H1 (cell line): ENCODE measurements at regions not wholly inside any gene's neighbourhood (a gene's known extent, or its start where the extent isn't known, plus 50 kb on each side); places are given as distances from the start of the nearest gene placed in this dataset.

ENCODE experiments used
- CTCF ChIA-PET: fragments of 300-600 bp; sonication (Branson Sonifier 250); formaldehyde crosslinking; loops from one replicate; lab custom pipeline; 2021; ENCODE audit not compliant: partially characterized antibody; lab: Charles Lee
- POLR2A ChIA-PET: fragments of 300-600 bp; sonication (Branson Sonifier 250); formaldehyde crosslinking; loops from one replicate; lab custom pipeline; 2021; ENCODE audit warnings: inconsistent platforms; ENCODE audit not compliant: partially characterized antibody; lab: Charles Lee
- DNase-seq, 2 experiments: peaks; one replicate each; pipeline versions ENCODE4 v3.0.0 to v3.0.0-alpha.2; 2010 to 2022; ENCODE audit warnings: low spot score in 2 of 2, low read depth in 1 of 2, mixed read lengths in 1 of 2
- FAIRE-seq: peaks from 2 replicates; lab custom pipeline; 2011; peaks lifted over from hg19 to GRCh38; lab: Jason Lieb, UNC
- H2AFZ ChIP-seq: 2 replicates; pipeline ENCODE4 v1.8.1; 2012; ENCODE audit warnings: low read length, inconsistent platforms
- H2AK5ac ChIP-seq: 2 replicates; pipeline ENCODE4 v1.6.1; 2013; ENCODE audit warnings: low read depth, low read length
- H2BK120ac ChIP-seq: replicated peaks from 2 replicates; pipeline ENCODE3; 2013; ENCODE audit warnings: low read depth, low read length, inconsistent platforms
- H2BK12ac ChIP-seq: 2 replicates; pipeline ENCODE4 v1.6.1; 2013; ENCODE audit warnings: low read depth, low read length
- H2BK15ac ChIP-seq: 2 replicates; pipeline ENCODE4 v1.6.1; 2013; ENCODE audit warnings: low read length
- H2BK20ac ChIP-seq: 2 replicates; pipeline ENCODE4 v1.6.1; 2013; ENCODE audit warnings: low read length
- H2BK5ac ChIP-seq: 2 replicates; pipeline ENCODE4 v1.6.1; 2013; ENCODE audit warnings: low read depth, low read length
- H3K14ac ChIP-seq: 2 replicates; pipeline ENCODE4 v1.6.1; 2013; ENCODE audit warnings: inconsistent platforms; ENCODE audit not compliant: insufficient read length
- H3K18ac ChIP-seq: 2 replicates; pipeline ENCODE4 v1.6.1; 2013; ENCODE audit warnings: low read length; ENCODE audit errors: extremely low read depth
- H3K23ac ChIP-seq: 2 replicates; pipeline ENCODE4 v1.6.1; 2013; ENCODE audit warnings: inconsistent platforms; ENCODE audit not compliant: insufficient read length
- H3K23me2 ChIP-seq: 2 replicates; pipeline ENCODE4 v1.6.1; 2013; ENCODE audit warnings: low read depth, low read length
- H3K27ac ChIP-seq: 2 replicates; pipeline ENCODE4 v1.6.1; 2011; ENCODE audit warnings: low read depth, low read length, inconsistent platforms
- H3K27me3 ChIP-seq, 4 experiments: replicated peaks in 1 of 4; 1 replicate in 1 of 4; 2 replicates in 3 of 4; pipeline versions ENCODE4 v1.6.1 to v1.8.1; 2011 to 2013; ENCODE audit warnings: low read length in 3 of 4, mild to moderate bottlenecking in 3 of 4, inconsistent platforms in 2 of 4, mixed read lengths in 2 of 4, moderate library complexity in 1 of 4; ENCODE audit not compliant: control insufficient read depth in 3 of 4, insufficient read depth in 3 of 4; ENCODE audit errors: extremely low read depth in 1 of 4
- H3K36me3 ChIP-seq, 4 experiments: 2 replicates each; pipeline versions ENCODE4 v1.6.1 to v1.8.1; 2011 to 2013; ENCODE audit warnings: mild to moderate bottlenecking in 4 of 4, low read length in 3 of 4, moderate library complexity in 2 of 4, control low read depth in 1 of 4, inconsistent platforms in 1 of 4; ENCODE audit not compliant: insufficient read depth in 4 of 4, control insufficient read depth in 2 of 4
- H3K4ac ChIP-seq: replicated peaks from 2 replicates; pipeline ENCODE3; 2013; ENCODE audit warnings: low read length, low read depth, mixed read lengths, inconsistent platforms; ENCODE audit not compliant: insufficient read length
- H3K4me1 ChIP-seq, 4 experiments: replicated peaks in 1 of 4; 1 replicate in 1 of 4; 2 replicates in 3 of 4; pipeline versions ENCODE4 v1.6.1 to v1.8.1; 2011 to 2013; ENCODE audit warnings: low read length in 3 of 4, inconsistent platforms in 2 of 4, mixed read lengths in 1 of 4; ENCODE audit not compliant: insufficient read depth in 4 of 4, control insufficient read depth in 3 of 4
- H3K4me2 ChIP-seq, 2 experiments: 2 replicates each; pipeline versions ENCODE4 v1.6.1 to v1.8.1; 2011 to 2013; ENCODE audit warnings: low read depth in 2 of 2, low read length in 2 of 2, control low read depth in 1 of 2, inconsistent platforms in 1 of 2, mild to moderate bottlenecking in 1 of 2; ENCODE audit not compliant: insufficient read depth in 1 of 2
- H3K4me3 ChIP-seq, 4 experiments: fragments of 200-600, 300-600 bp in 1 of 4; sonication (generic), shearing (Covaris generic), sonication (Bioruptor Twin) in 1 of 4; 2 replicates each; pipeline versions ENCODE4 v1.5.1 to v1.8.1; 2011 to 2016; ENCODE audit warnings: low read length in 4 of 4, low read depth in 3 of 4, control low read depth in 2 of 4, inconsistent platforms in 2 of 4, mild to moderate bottlenecking in 2 of 4, mixed read lengths in 1 of 4, moderate library complexity in 1 of 4; ENCODE audit not compliant: insufficient read depth in 2 of 4; ENCODE audit errors: extremely low read depth in 1 of 4
- H3K56ac ChIP-seq: replicated peaks from 2 replicates; pipeline ENCODE3; 2013; ENCODE audit warnings: low read depth, mild to moderate bottlenecking, mixed read lengths, low read length, inconsistent platforms; ENCODE audit not compliant: insufficient read length
- H3K79me1 ChIP-seq: 2 replicates; pipeline ENCODE4 v1.6.1; 2013; ENCODE audit warnings: low read depth, low read length, control low read depth
- H3K79me2 ChIP-seq, 2 experiments: 2 replicates each; pipeline versions ENCODE4 v1.6.1 to v1.8.1; 2012 to 2013; ENCODE audit warnings: low read length in 2 of 2, mild to moderate bottlenecking in 2 of 2, inconsistent platforms in 1 of 2; ENCODE audit not compliant: insufficient read depth in 2 of 2, control insufficient read depth in 1 of 2
- H3K9ac ChIP-seq, 4 experiments: replicated peaks in 1 of 4; 1 replicate in 1 of 4; 2 replicates in 3 of 4; pipeline versions ENCODE4 v1.6.1 to v1.8.1; 2011 to 2013; ENCODE audit warnings: low read depth in 3 of 4, low read length in 3 of 4, control low read depth in 2 of 4, mild to moderate bottlenecking in 2 of 4, moderate library complexity in 2 of 4, inconsistent platforms in 1 of 4; ENCODE audit errors: extremely low read depth in 1 of 4
- H3K9me3 ChIP-seq, 2 experiments: 2 replicates each; pipeline versions ENCODE4 v1.6.1 to v1.8.1; 2012 to 2013; ENCODE audit warnings: mild to moderate bottlenecking in 2 of 2, moderate library complexity in 2 of 2, control low read depth in 1 of 2, inconsistent platforms in 1 of 2, low read depth in 1 of 2, low read length in 1 of 2, mixed read lengths in 1 of 2; ENCODE audit not compliant: insufficient read depth in 2 of 2
- H4K20me1 ChIP-seq, 2 experiments: replicated peaks in 1 of 2; 2 replicates each; pipeline versions ENCODE3 to v1.8.1; 2011 to 2013; ENCODE audit warnings: inconsistent platforms in 2 of 2, low read length in 2 of 2, mild to moderate bottlenecking in 1 of 2; ENCODE audit not compliant: insufficient read depth in 2 of 2, control insufficient read depth in 1 of 2
- H4K5ac ChIP-seq: 2 replicates; pipeline ENCODE4 v1.6.1; 2013; ENCODE audit warnings: low read length, low read depth, mixed read lengths, inconsistent platforms; ENCODE audit not compliant: insufficient read length
- H4K8ac ChIP-seq: 2 replicates; pipeline ENCODE4 v1.8.0; 2013; ENCODE audit warnings: mild to moderate bottlenecking, moderate library complexity, low read length, inconsistent platforms; ENCODE audit not compliant: insufficient read depth; ENCODE audit errors: extremely low read depth
- H4K91ac ChIP-seq: replicated peaks from 2 replicates; pipeline ENCODE3; 2013; ENCODE audit warnings: low read length, mixed read lengths, inconsistent platforms; ENCODE audit not compliant: insufficient read length
- ATF2 ChIP-seq: IDR thresholded peaks from 2 replicates; pipeline ENCODE4 v1.6.1; 2012; ENCODE audit warnings: low read length, inconsistent platforms
- FOSL1 ChIP-seq: IDR thresholded peaks from 2 replicates; pipeline ENCODE4 v1.6.1; 2011; ENCODE audit warnings: mild to moderate bottlenecking, low read depth, low read length, moderate library complexity; ENCODE audit not compliant: insufficient read depth
- RBBP5 ChIP-seq: IDR thresholded peaks from 2 replicates; pipeline ENCODE4 v1.7.1; 2012; ENCODE audit warnings: low read depth, mild to moderate bottlenecking, inconsistent platforms, low read length, moderate library complexity, borderline replicate concordance
- WGBS, 2 experiments: shearing (Covaris generic) in 1 of 2; methylation state at CpG; one replicate each; pipeline versions ENCODE4 v1.1.6 to v1.1.7; 2013 to 2015; ENCODE audit warnings: low lambda C conversion rate in 2 of 2, mixed read lengths in 2 of 2, inconsistent platforms in 1 of 2, low coverage in 1 of 2, missing lambda C conversion rate in 1 of 2; ENCODE audit not compliant: insufficient replicate concordance in 2 of 2, insufficient coverage in 1 of 2, insufficient read length in 1 of 2; ENCODE audit errors: extremely low coverage in 1 of 2, missing lambda C conversion rate in 1 of 2; 5-methylcytosine and 5-hydroxymethylcytosine counted together

- FAIRE-seq (no peak), DNase-seq (no peak)
- Histone ChIP-seq H3K79me1 (no peaks in the 10 kb centered on the region), H3K27ac (no peak overlapping the region), H2AK5ac (no peak overlapping the region), H2BK120ac (no peak overlapping the region), H2BK15ac (no peak overlapping the region), H3K36me3 (no peaks in the 10 kb centered on the region), H3K27me3 (no peaks in the 10 kb centered on the region), H3K9me3 (peaks cover 2 to 5% of the 10 kb centered on the region in 2 experiments; a peak in 2 of 4 replicates), H3K23ac (no peak overlapping the region), H3K14ac (no peak overlapping the region), H3K4ac (no peak overlapping the region), H2AFZ (no peak overlapping the region), H3K23me2 (no peaks in the 10 kb centered on the region), H2BK20ac (no peak overlapping the region), H3K4me1 (no peaks in the 10 kb centered on the region; a peak in 1 of 7 replicates), H4K91ac (no peak overlapping the region), H4K20me1 (no peaks in the 10 kb centered on the region), H4K5ac (no peak overlapping the region), H3K4me2 (no peak overlapping the region), H3K4me3 (no peak overlapping the region), H4K8ac (no peak overlapping the region), H2BK12ac (no peak overlapping the region), H3K9ac (no peak overlapping the region), H3K18ac (no peak overlapping the region), H2BK5ac (no peak overlapping the region), H3K79me2 (no peaks in the 10 kb centered on the region), H3K56ac (no peak overlapping the region)
- 91% methylated on average over 4 of the region's 4 CpGs; no CpG with 5 or more reads in 1 of the 2 experiments for WGBS, 2 experiments
- POLR2A ChIA-PET, result no interaction called here
- CTCF ChIA-PET, result interaction anchor here (1.0 kb wide), 1 partner anchor 11 kb away, joined by 3 read pairs; no protein-coding TSS in a partner anchor
- no peak for TF ChIP-seq ATF2
- TF ChIP-seq FOSL1, result no peak
- TF ChIP-seq RBBP5, result no peak
Observed at GRCh38 chr6:140007525-140007924, 633.1 kb upstream of the CITED2 start.
